Cardiac muscle cell (in vitro differentiated cells and primary cell): ENCODE measurements at regions not wholly inside any gene's neighbourhood (a gene's known extent, or its start where the extent isn't known, plus 50 kb on each side); places are given as distances from the start of the nearest gene placed in this dataset.

Source experiments
- DNase-seq, 2 donors: peaks; one replicate each; pipeline versions ENCODE4 v3.0.0 to v3.0.0-alpha.2; 2010 to 2017; ENCODE audit warnings: low read depth in 1 of 2, low spot score in 1 of 2
- H3K27ac ChIP-seq: fragments of 200-600 bp; sonication (generic); 2 replicates; pipeline ENCODE4 v1.5.1; 2016
- H3K27me3 ChIP-seq: fragments of 200-600 bp; sonication (generic); 2 replicates; pipeline ENCODE4 v1.6.0; 2016; ENCODE audit warnings: control low read depth
- H3K36me3 ChIP-seq: fragments of 200-600 bp; sonication (generic); 2 replicates; pipeline ENCODE4 v1.5.1; 2016; ENCODE audit warnings: control low read depth
- H3K4me1 ChIP-seq: fragments of 200-600 bp; sonication (generic); 2 replicates; pipeline ENCODE4 v1.8.1; 2017; ENCODE audit warnings: low read depth, mild to moderate bottlenecking, mixed run types
- H3K4me3 ChIP-seq: fragments of 200-600 bp; sonication (generic); 2 replicates; pipeline ENCODE4 v1.5.1; 2016; ENCODE audit warnings: mild to moderate bottlenecking
- H3K9me3 ChIP-seq: fragments of 200-600 bp; sonication (generic); 2 replicates; pipeline ENCODE4 v1.5.1; 2017; ENCODE audit warnings: low read depth, mild to moderate bottlenecking, control low read depth
- CTCF ChIP-seq: IDR thresholded peaks from 2 replicates; pipeline ENCODE4 v1.5.1; 2012; ENCODE audit warnings: low read depth, mild to moderate bottlenecking, low read length

GRCh38 chr11:92347454-92347853 is 122.8 kb downstream of the FAT3 start:
- no peak overlapping the region for H3K27ac ChIP-seq
- no peaks in the 10 kb centered on the region for H3K4me1 ChIP-seq
- DNase-seq: no peak
- no peak for TF ChIP-seq CTCF
- no peaks in the 10 kb centered on the region for H3K9me3 ChIP-seq
- no peaks in the 10 kb centered on the region for H3K36me3 ChIP-seq
- H3K4me3 ChIP-seq: no peak overlapping the region
- no peaks in the 10 kb centered on the region for H3K27me3 ChIP-seq

- Histone ChIP-seq H3K9me3 (no peaks in the 10 kb centered on the region), H3K27ac (no peak overlapping the region), H3K27me3 (no peaks in the 10 kb centered on the region), H3K4me1 (no peaks in the 10 kb centered on the region), H3K4me3 (no peak overlapping the region), H3K36me3 (no peaks in the 10 kb centered on the region)
- no peak for TF ChIP-seq CTCF
- DNase-seq: peak in 1 of 2 donors; percentile 39
Measured at GRCh38 chr11:92349486-92350156, 125.0 kb downstream of the FAT3 start.

GRCh38 chr11:92357344-92357743 is 132.7 kb downstream of the FAT3 start:
- TF ChIP-seq CTCF: no peak
- Histone ChIP-seq H3K36me3 (no peaks in the 10 kb centered on the region), H3K9me3 (no peaks in the 10 kb centered on the region), H3K27me3 (no peaks in the 10 kb centered on the region), H3K4me3 (no peak overlapping the region), H3K4me1 (no peaks in the 10 kb centered on the region), H3K27ac (no peak overlapping the region)
- DNase-seq: no peak

- no peak overlapping the region for H3K4me3 ChIP-seq
- no peak for TF ChIP-seq CTCF
- H3K27ac ChIP-seq: no peak overlapping the region
- no peaks in the 10 kb centered on the region for H3K9me3 ChIP-seq
- no peak for DNase-seq
- H3K4me1 ChIP-seq: no peaks in the 10 kb centered on the region
- no peaks in the 10 kb centered on the region for H3K36me3 ChIP-seq
- H3K27me3 ChIP-seq: no peaks in the 10 kb centered on the region
Measured at GRCh38 chr11:92357841-92358240, 133.2 kb downstream of the FAT3 start.

GRCh38 chr11:92361551-92361950 is 136.9 kb downstream of the FAT3 start:
- H3K9me3 ChIP-seq: no peaks in the 10 kb centered on the region
- H3K27me3 ChIP-seq: no peaks in the 10 kb centered on the region
- no peak overlapping the region for H3K27ac ChIP-seq
- no peaks in the 10 kb centered on the region for H3K4me1 ChIP-seq
- TF ChIP-seq CTCF: no peak
- DNase-seq: no peak
- no peak overlapping the region for H3K4me3 ChIP-seq
- H3K36me3 ChIP-seq: no peaks in the 10 kb centered on the region
